AG09309 (cell line): ENCODE measurements at regions not wholly inside any gene's neighbourhood (a gene's known extent, or its start where the extent isn't known, plus 50 kb on each side); places are given as distances from the start of the nearest gene placed in this dataset.

Experiments used
- DNase-seq: peaks from one replicate; pipeline ENCODE4 v3.0.0-alpha.2; 2010; ENCODE audit warnings: low read depth
- H3K4me3 ChIP-seq: 2 replicates; pipeline ENCODE4 v1.5.1; 2011; ENCODE audit warnings: mild to moderate bottlenecking, low read depth, low read length, moderate library complexity; ENCODE audit not compliant: control insufficient read depth
- TF ChIP-seq, protein P1 (sequence below): IDR thresholded peaks from 2 replicates; pipeline ENCODE4 v1.5.1; 2011; ENCODE audit warnings: mild to moderate bottlenecking, low read depth, low read length, inconsistent platforms; ENCODE audit not compliant: insufficient read depth, control insufficient read depth; ENCODE audit errors: missing control alignments

DNA sequence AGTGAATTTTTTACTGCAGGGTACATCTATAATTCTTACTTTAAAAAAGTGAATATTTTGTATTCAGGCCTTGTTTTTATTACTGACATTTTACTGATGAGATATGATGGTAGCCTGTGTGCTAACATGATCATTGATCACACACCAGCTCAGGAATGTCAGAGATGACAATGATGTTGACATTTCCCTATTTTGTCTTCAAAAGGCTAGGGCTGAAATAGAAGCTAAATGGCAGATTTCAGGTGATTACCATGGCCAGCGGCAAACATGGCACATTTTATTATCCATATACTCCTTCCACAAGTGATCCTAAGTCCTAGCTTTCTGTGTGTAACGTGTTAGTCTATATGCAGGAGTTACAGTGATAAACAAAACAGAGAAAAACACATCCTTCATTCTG is 544.3 kb upstream of the MIR17HG start:
- TF ChIP-seq, protein P1, sequence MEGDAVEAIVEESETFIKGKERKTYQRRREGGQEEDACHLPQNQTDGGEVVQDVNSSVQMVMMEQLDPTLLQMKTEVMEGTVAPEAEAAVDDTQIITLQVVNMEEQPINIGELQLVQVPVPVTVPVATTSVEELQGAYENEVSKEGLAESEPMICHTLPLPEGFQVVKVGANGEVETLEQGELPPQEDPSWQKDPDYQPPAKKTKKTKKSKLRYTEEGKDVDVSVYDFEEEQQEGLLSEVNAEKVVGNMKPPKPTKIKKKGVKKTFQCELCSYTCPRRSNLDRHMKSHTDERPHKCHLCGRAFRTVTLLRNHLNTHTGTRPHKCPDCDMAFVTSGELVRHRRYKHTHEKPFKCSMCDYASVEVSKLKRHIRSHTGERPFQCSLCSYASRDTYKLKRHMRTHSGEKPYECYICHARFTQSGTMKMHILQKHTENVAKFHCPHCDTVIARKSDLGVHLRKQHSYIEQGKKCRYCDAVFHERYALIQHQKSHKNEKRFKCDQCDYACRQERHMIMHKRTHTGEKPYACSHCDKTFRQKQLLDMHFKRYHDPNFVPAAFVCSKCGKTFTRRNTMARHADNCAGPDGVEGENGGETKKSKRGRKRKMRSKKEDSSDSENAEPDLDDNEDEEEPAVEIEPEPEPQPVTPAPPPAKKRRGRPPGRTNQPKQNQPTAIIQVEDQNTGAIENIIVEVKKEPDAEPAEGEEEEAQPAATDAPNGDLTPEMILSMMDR, result no peak

GRCh38 chr13:90806016-90806615 is 541.4 kb upstream of the MIR17HG start:
- TF ChIP-seq, protein P1, result no peak
- H3K4me3 ChIP-seq, result no peak overlapping the region
- no peak for DNase-seq

More for the DNA sequence above, 544.3 kb upstream of the MIR17HG start:
- H3K4me3 ChIP-seq, result no peak overlapping the region
- DNase-seq, result no peak

DNA sequence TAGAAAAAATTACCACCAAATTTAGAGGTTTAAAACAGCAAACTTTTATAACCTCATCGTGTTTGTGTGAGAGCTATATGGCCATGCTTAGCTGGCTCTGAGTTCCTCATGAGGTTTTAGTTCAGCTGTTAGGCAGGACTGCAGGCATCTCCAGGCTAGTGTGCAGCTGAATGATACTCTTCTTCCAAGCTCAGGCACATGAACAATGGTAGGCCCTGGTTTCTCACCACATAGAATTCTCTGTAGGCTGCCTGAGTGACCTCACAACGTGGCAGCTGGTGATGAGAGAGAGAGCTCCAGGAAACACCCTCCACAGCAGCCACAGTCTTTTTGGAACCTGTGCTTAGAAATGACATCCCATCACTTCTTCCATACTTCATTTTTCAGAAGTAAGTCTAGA is 540.6 kb upstream of the MIR17HG start:
- no peak overlapping the region for H3K4me3 ChIP-seq
- DNase-seq, result no peak
- TF ChIP-seq, protein P1, result no peak

DNA sequence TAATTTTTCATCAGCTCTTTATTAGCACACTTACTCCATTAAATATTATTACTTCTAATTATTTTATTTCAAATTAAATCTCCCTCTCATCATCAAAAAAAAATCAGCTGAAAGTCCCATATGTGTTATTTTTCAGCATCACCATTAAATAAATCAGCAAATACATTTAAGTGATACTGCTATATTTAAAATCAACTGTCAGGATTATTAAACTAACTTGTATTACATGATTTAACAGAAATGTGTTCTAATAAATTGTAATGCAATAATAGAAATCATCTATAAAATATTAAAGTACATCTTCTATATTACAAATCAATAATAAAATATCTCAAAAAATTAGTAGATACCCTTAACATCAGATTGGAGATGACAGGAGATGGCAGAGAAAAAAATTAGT is 538.6 kb upstream of the MIR17HG start:
- TF ChIP-seq, protein P1, result no peak
- H3K4me3 ChIP-seq, result no peak overlapping the region
- DNase-seq, result no peak

DNA sequence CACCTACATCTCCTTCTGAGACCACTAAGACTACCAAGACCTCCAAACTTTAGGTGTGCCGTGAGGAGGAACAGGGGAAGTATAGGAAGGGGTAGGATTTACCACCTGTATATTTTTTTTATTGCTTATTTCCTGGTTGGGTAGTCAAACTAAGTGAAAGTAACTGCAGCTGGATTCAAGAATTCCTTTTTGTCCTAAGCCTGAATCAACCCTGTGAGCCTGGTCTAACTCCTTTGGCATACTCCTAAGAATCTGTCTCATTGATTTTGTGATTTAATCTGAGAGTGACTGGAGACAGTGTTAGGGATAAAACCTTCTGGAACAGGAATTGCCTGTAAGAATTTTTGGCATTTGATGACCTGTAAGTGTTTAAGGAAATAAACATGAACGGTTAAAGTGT is 523.5 kb upstream of the MIR17HG start:
- TF ChIP-seq, protein P1, result no peak
- no peak for DNase-seq

DNA sequence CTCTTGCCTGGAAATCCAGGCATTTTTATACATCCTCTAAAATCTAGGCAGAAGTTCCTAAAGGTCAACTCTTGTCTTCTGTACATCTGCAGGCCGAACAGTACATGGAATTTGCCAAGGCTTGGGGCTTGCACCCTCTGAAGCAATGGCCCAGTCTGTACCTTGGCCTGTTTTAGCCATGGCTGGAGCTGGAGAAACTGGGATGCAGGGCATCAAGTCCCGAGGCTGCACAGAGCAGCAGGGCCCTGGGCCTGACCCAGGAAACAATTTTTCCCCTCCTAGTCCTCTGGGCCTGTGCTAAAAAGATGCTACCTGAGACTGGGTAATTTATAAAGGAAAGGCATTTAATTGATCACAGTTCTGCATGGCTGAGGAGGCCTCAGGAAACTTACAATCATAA is 520.8 kb upstream of the MIR17HG start:
- TF ChIP-seq, protein P1, result no peak
- no peak for DNase-seq

More for the DNA sequence above, 523.5 kb upstream of the MIR17HG start:
- H3K4me3 ChIP-seq, result no peak overlapping the region

More for the DNA sequence above, 520.8 kb upstream of the MIR17HG start:
- H3K4me3 ChIP-seq, result no peak overlapping the region
